HCT116 (cell line): ENCODE measurements at regions not wholly inside any gene's neighbourhood (a gene's known extent, or its start where the extent isn't known, plus 50 kb on each side); places are given as distances from the start of the nearest gene placed in this dataset.

ENCODE experiments used
- ATAC-seq: fragments of 200-7000 bp; cut with Tn5 transposase; 2 replicates; pipeline ENCODE4 v1.9.1; 2020; ENCODE audit warnings: mild to moderate bottlenecking, moderate library complexity
- BruUV-seq: library from RNA; stranded (reverse); fragments of 400-500 nt; replicated peaks from 2 replicates; lab custom pipeline; 2021; lab: Mats Ljungman, UMichigan
- CTCF ChIA-PET: fragments of 300-600 bp; sonication (Branson Sonifier 250); formaldehyde crosslinking; loops from one replicate; lab custom pipeline; 2021; ENCODE audit warnings: antibody characterized with exemption; lab: Charles Lee
- POLR2A ChIA-PET: fragments of 300-600, 350-600 bp; sonication (Branson Sonifier 250); formaldehyde crosslinking; loops from one replicate; lab custom pipeline; 2021; ENCODE audit warnings: antibody characterized with exemption; lab: Charles Lee
- RAD21 ChIA-PET, 2 experiments: fragments of 300-600 bp; sonication (Branson Sonifier 250); formaldehyde crosslinking; loops; one replicate each; lab custom pipeline; 2023; ENCODE audit warnings: low total read pairs in 2 of 2; ENCODE audit not compliant: uncharacterized antibody in 2 of 2, unreplicated experiment in 2 of 2, low non-redundant PET in 1 of 2; lab: Charles Lee
- DNase-seq: peaks from one replicate; pipeline ENCODE4 v3.0.0-alpha.2; 2010; ENCODE audit warnings: low read depth, low spot score
- H2AFZ ChIP-seq: fragments of 200-600 bp; shearing (Covaris generic), sonication (generic); 2 replicates; pipeline ENCODE4 v1.6.1; 2017; ENCODE audit warnings: low read depth, mixed run types, mixed read lengths, antibody characterized with exemption, low read length; ENCODE audit not compliant: poor library complexity, severe bottlenecking
- H3K27ac ChIP-seq: 2 replicates; pipeline ENCODE4 v1.5.1; 2012; ENCODE audit warnings: low read depth, low read length
- H3K27me3 ChIP-seq: fragments of 200-600 bp; sonication (generic); 2 replicates; pipeline ENCODE4 v1.6.1; 2016; ENCODE audit warnings: mixed run types, low read length, mixed read lengths; ENCODE audit not compliant: insufficient read depth
- H3K36me3 ChIP-seq, 2 experiments: fragments of 200-500 bp in 1 of 2; fragments of 200-600 bp in 1 of 2; sonication (Bioruptor generic) in 1 of 2; sonication (generic) in 1 of 2; 2 replicates each; pipeline versions ENCODE4 v1.5.1 to v1.6.1; 2014 to 2016; ENCODE audit warnings: low read length in 2 of 2, inconsistent platforms in 1 of 2, mixed read lengths in 1 of 2, mixed run types in 1 of 2; ENCODE audit not compliant: insufficient read depth in 2 of 2, control insufficient read depth in 1 of 2
- H3K4me1 ChIP-seq, 2 experiments: fragments of 200-600 bp in 1 of 2; sonication (generic) in 1 of 2; 2 replicates each; pipeline versions ENCODE4 v1.5.1 to v1.6.1; 2012 to 2017; ENCODE audit warnings: low read length in 2 of 2, inconsistent platforms in 1 of 2, mild to moderate bottlenecking in 1 of 2, mixed read lengths in 1 of 2, mixed run types in 1 of 2, moderate library complexity in 1 of 2; ENCODE audit not compliant: insufficient read depth in 2 of 2, control insufficient read depth in 1 of 2
- H3K4me2 ChIP-seq: fragments of 200-600 bp; sonication (generic); 2 replicates; pipeline ENCODE4 v1.6.1; 2017; ENCODE audit warnings: mixed run types, low read length, mixed read lengths
- H3K4me3 ChIP-seq, 2 experiments: fragments of 200-600 bp in 1 of 2; sonication (generic) in 1 of 2; replicated peaks in 1 of 2; 2 replicates each; pipeline ENCODE4 v1.5.1; 2011 to 2016; ENCODE audit warnings: low read length in 2 of 2, control low read depth in 1 of 2, low read depth in 1 of 2, mild to moderate bottlenecking in 1 of 2, mixed read lengths in 1 of 2, mixed run types in 1 of 2
- H3K79me2 ChIP-seq: fragments of 200-600 bp; sonication (generic); 2 replicates; pipeline ENCODE4 v1.6.1; 2017; ENCODE audit warnings: mild to moderate bottlenecking, mixed run types, low read length, moderate library complexity, mixed read lengths; ENCODE audit not compliant: insufficient read depth
- H3K9ac ChIP-seq: fragments of 200-600 bp; sonication (generic); 2 replicates; pipeline ENCODE4 v1.6.1; 2016; ENCODE audit warnings: low read length, mixed read lengths
- H3K9me2 ChIP-seq: fragments of 200-600 bp; sonication (generic), shearing (Covaris generic); 2 replicates; pipeline ENCODE4 v1.6.1; 2017; ENCODE audit warnings: mixed run types, mild to moderate bottlenecking, moderate library complexity; ENCODE audit not compliant: insufficient read depth
- H3K9me3 ChIP-seq, 2 experiments: fragments of 200-500 bp in 1 of 2; fragments of 200-600 bp in 1 of 2; sonication (Bioruptor generic) in 1 of 2; sonication (generic) in 1 of 2; 2 replicates each; pipeline ENCODE4 v1.6.1; 2014 to 2017; ENCODE audit warnings: low read length in 2 of 2, mixed read lengths in 2 of 2, inconsistent platforms in 1 of 2, low read depth in 1 of 2, mild to moderate bottlenecking in 1 of 2, mixed run types in 1 of 2, moderate library complexity in 1 of 2; ENCODE audit not compliant: control insufficient read depth in 1 of 2, insufficient read depth in 1 of 2
- H4K20me1 ChIP-seq: fragments of 200-600 bp; sonication (generic), shearing (Covaris generic); 2 replicates; pipeline ENCODE4 v1.6.1; 2017; ENCODE audit warnings: mixed run types, mild to moderate bottlenecking, moderate library complexity; ENCODE audit not compliant: insufficient read depth
- CEBPB ChIP-seq: IDR thresholded peaks from 2 replicates; pipeline ENCODE4 v1.6.1; 2012; ENCODE audit warnings: low read depth
- ELF1 ChIP-seq: IDR thresholded peaks from 2 replicates; pipeline ENCODE4 v1.6.1; 2012; ENCODE audit warnings: low read depth, borderline replicate concordance
- EZH2 ChIP-seq: fragments of 200-600 bp; sonication (generic); IDR thresholded peaks from 2 replicates; pipeline ENCODE4 v1.6.1; 2017; ENCODE audit warnings: antibody characterized with exemption, mixed run types
- JUND ChIP-seq: IDR thresholded peaks from 2 replicates; pipeline ENCODE4 v1.6.1; 2012
- POLR2AphosphoS5 ChIP-seq: IDR thresholded peaks from 2 replicates; pipeline ENCODE4 v1.6.1; 2011; ENCODE audit warnings: mild to moderate bottlenecking, low read depth, low read length, moderate library complexity
- TCF7L2 ChIP-seq: IDR thresholded peaks from 2 replicates; pipeline ENCODE4 v1.7.0; 2011; ENCODE audit warnings: borderline replicate concordance, inconsistent platforms; ENCODE audit not compliant: insufficient read depth, insufficient read length; ENCODE audit errors: extremely low read depth
- YY1 ChIP-seq: IDR thresholded peaks from 2 replicates; pipeline ENCODE4 v1.6.1; 2011; ENCODE audit warnings: low read length, low read depth, moderate library complexity, mild to moderate bottlenecking; ENCODE audit not compliant: insufficient replicate concordance; ENCODE audit errors: extremely low read depth
- ZFX ChIP-seq: fragments of 450-650 bp; IDR thresholded peaks from 2 replicates; pipeline ENCODE4 v1.6.1; 2017
- intact Hi-C: fragments of 100-400 bp; cut with micrococcal nuclease; formaldehyde crosslinking; loops from 2 replicates; pipeline ENCODE4 v1.10.0; 2022
- TF ChIP-seq, protein P1 (sequence below): IDR thresholded peaks from 2 replicates; pipeline ENCODE4 v1.6.1; 2012; ENCODE audit warnings: low read depth
- TF ChIP-seq, protein P2 (sequence below): IDR thresholded peaks from 2 replicates; pipeline ENCODE4 v1.6.1; 2011; ENCODE audit warnings: mild to moderate bottlenecking, low read length, moderate library complexity; ENCODE audit not compliant: insufficient replicate concordance; ENCODE audit errors: extremely low read depth
- TF ChIP-seq, protein P3 (sequence below), 3 experiments: fragments of 200-600 bp in 1 of 3; sonication (generic) in 1 of 3; IDR thresholded peaks in 2 of 3; conservative IDR thresholded peaks in 1 of 3; 2 replicates each; pipeline ENCODE4 v1.5.1; 2012 to 2017; ENCODE audit warnings: low read depth in 2 of 3, low read length in 2 of 3, antibody characterized with exemption in 1 of 3, borderline replicate concordance in 1 of 3, control low read depth in 1 of 3, mild to moderate bottlenecking in 1 of 3, mixed read lengths in 1 of 3, mixed run types in 1 of 3, moderate library complexity in 1 of 3; ENCODE audit not compliant: insufficient read depth in 1 of 3

DNA sequence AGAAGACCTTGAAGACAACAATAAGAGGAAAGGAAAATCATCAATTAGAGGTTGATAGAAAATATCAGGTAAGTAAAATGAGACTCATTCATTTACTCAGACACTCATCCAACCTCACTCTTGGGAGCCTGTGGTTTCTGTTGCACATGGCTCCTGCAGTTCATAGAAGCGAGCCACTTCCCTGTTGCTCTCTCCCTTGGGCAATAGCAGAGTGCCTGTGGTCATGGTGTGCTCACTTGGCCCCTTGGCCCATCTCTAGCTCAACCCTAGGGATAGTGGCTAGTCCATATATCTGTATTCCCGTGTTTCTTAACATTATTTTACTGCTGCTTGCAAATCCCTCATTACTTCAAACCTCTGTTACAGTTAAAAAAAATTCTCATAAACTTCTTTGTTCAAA, 368.6 kb downstream of the PTPRC start:
- no peak for DNase-seq
- no peaks in the 10 kb centered on the region for H3K4me1 ChIP-seq
- ChIA-PET CTCF (no interaction called here), RAD21 (no interaction called here), POLR2A (no interaction called here)
- no peak for TF ChIP-seq TCF7L2
- TF ChIP-seq, protein P1, sequence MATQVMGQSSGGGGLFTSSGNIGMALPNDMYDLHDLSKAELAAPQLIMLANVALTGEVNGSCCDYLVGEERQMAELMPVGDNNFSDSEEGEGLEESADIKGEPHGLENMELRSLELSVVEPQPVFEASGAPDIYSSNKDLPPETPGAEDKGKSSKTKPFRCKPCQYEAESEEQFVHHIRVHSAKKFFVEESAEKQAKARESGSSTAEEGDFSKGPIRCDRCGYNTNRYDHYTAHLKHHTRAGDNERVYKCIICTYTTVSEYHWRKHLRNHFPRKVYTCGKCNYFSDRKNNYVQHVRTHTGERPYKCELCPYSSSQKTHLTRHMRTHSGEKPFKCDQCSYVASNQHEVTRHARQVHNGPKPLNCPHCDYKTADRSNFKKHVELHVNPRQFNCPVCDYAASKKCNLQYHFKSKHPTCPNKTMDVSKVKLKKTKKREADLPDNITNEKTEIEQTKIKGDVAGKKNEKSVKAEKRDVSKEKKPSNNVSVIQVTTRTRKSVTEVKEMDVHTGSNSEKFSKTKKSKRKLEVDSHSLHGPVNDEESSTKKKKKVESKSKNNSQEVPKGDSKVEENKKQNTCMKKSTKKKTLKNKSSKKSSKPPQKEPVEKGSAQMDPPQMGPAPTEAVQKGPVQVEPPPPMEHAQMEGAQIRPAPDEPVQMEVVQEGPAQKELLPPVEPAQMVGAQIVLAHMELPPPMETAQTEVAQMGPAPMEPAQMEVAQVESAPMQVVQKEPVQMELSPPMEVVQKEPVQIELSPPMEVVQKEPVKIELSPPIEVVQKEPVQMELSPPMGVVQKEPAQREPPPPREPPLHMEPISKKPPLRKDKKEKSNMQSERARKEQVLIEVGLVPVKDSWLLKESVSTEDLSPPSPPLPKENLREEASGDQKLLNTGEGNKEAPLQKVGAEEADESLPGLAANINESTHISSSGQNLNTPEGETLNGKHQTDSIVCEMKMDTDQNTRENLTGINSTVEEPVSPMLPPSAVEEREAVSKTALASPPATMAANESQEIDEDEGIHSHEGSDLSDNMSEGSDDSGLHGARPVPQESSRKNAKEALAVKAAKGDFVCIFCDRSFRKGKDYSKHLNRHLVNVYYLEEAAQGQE = no peak
- no peak for TF ChIP-seq ZFX
- TF ChIP-seq, protein P2, sequence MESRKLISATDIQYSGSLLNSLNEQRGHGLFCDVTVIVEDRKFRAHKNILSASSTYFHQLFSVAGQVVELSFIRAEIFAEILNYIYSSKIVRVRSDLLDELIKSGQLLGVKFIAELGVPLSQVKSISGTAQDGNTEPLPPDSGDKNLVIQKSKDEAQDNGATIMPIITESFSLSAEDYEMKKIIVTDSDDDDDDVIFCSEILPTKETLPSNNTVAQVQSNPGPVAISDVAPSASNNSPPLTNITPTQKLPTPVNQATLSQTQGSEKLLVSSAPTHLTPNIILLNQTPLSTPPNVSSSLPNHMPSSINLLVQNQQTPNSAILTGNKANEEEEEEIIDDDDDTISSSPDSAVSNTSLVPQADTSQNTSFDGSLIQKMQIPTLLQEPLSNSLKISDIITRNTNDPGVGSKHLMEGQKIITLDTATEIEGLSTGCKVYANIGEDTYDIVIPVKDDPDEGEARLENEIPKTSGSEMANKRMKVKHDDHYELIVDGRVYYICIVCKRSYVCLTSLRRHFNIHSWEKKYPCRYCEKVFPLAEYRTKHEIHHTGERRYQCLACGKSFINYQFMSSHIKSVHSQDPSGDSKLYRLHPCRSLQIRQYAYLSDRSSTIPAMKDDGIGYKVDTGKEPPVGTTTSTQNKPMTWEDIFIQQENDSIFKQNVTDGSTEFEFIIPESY = no peak
- TF ChIP-seq, protein P3, sequence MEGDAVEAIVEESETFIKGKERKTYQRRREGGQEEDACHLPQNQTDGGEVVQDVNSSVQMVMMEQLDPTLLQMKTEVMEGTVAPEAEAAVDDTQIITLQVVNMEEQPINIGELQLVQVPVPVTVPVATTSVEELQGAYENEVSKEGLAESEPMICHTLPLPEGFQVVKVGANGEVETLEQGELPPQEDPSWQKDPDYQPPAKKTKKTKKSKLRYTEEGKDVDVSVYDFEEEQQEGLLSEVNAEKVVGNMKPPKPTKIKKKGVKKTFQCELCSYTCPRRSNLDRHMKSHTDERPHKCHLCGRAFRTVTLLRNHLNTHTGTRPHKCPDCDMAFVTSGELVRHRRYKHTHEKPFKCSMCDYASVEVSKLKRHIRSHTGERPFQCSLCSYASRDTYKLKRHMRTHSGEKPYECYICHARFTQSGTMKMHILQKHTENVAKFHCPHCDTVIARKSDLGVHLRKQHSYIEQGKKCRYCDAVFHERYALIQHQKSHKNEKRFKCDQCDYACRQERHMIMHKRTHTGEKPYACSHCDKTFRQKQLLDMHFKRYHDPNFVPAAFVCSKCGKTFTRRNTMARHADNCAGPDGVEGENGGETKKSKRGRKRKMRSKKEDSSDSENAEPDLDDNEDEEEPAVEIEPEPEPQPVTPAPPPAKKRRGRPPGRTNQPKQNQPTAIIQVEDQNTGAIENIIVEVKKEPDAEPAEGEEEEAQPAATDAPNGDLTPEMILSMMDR (IDR thresholded peaks at IDR 0.05 in 2 of 3, conservative IDR thresholded peaks at IDR 0.05 in 1 of 3; ENCODE audit: borderline replicate concordance in 1 of 3, insufficient read depth in 1 of 3, low read depth in 2 of 3, low read length in 2 of 3) = no peak
- TF ChIP-seq ELF1 = no peak
- TF ChIP-seq POLR2AphosphoS5 = no peak
- TF ChIP-seq YY1 = no peak
- no peak for TF ChIP-seq JUND
- no peak for TF ChIP-seq EZH2
- no peak for TF ChIP-seq CEBPB
- intact Hi-C loops = no loop called here
- no TSS peak for BruUV-seq
- H3K27ac ChIP-seq = no peak overlapping the region
- no peaks in the 10 kb centered on the region for H3K9me2 ChIP-seq
- H3K4me2 ChIP-seq = no peak overlapping the region
- H4K20me1 ChIP-seq = no peaks in the 10 kb centered on the region
- H3K9me3 ChIP-seq = no peaks in the 10 kb centered on the region
- no peak overlapping the region for H3K9ac ChIP-seq
- H2AFZ ChIP-seq = no peak overlapping the region
- H3K36me3 ChIP-seq = no peaks in the 10 kb centered on the region
- no peak for ATAC-seq
- no peaks in the 10 kb centered on the region for H3K27me3 ChIP-seq
- H3K4me3 ChIP-seq = no peak overlapping the region
- no peaks in the 10 kb centered on the region for H3K79me2 ChIP-seq
